ENCODE measurements at regions not wholly inside any gene's neighbourhood (a gene's known extent, or its start where the extent isn't known, plus 50 kb on each side); places are given as distances from the start of the nearest gene placed in this dataset.

GRCh38 chr22:48646216-48646925 lies 1181.3 kb downstream of the BRD1 start:
- no peak for DNase-seq

GRCh38 chr22:48645766-48646165 lies 1181.9 kb downstream of the BRD1 start:
- no peak for DNase-seq

- no peak for DNase-seq
These were observed 1182.7 kb downstream of the BRD1 start for GRCh38 chr22:48644997-48645396.

- DNase-seq = no peak
These were observed 1183.6 kb downstream of the BRD1 start for GRCh38 chr22:48644108-48644507.

GRCh38 chr22:48643066-48643731 lies 1184.5 kb downstream of the BRD1 start:
- no peak for DNase-seq

GRCh38 chr22:48642550-48642949 lies 1185.1 kb downstream of the BRD1 start:
- DNase-seq = no peak

GRCh38 chr22:48641906-48642475 lies 1185.7 kb downstream of the BRD1 start:
- no peak for DNase-seq

GRCh38 chr22:48640890-48641841 lies 1186.5 kb downstream of the BRD1 start:
- no peak for DNase-seq

- DNase-seq = no peak
These were observed 1187.6 kb downstream of the BRD1 start for GRCh38 chr22:48639896-48640748.

- no peak for DNase-seq
These were observed 1188.5 kb downstream of the BRD1 start for GRCh38 chr22:48639021-48639795.

GRCh38 chr22:48637231-48637630 lies 1190.4 kb downstream of the BRD1 start:
- DNase-seq = no peak

GRCh38 chr22:48636746-48637145 lies 1190.9 kb downstream of the BRD1 start:
- DNase-seq = no peak

- DNase-seq = no peak
These were observed 1191.9 kb downstream of the BRD1 start for GRCh38 chr22:48635816-48636215.

- DNase-seq = no peak
These were observed 1192.6 kb downstream of the BRD1 start for GRCh38 chr22:48635031-48635430.

- no peak for DNase-seq
These were observed 1193.5 kb downstream of the BRD1 start for GRCh38 chr22:48633996-48634836.

GRCh38 chr22:48632646-48633246 lies 1194.9 kb downstream of the BRD1 start:
- DNase-seq = no peak

GRCh38 chr22:48631288-48631863 lies 1196.3 kb downstream of the BRD1 start:
- no peak for DNase-seq

- DNase-seq = no peak
These were observed 1196.8 kb downstream of the BRD1 start for GRCh38 chr22:48630848-48631247.

GRCh38 chr22:48630433-48630754 lies 1197.3 kb downstream of the BRD1 start:
- DNase-seq = no peak
